ENCODE measurements at regions not wholly inside any gene's neighbourhood (a gene's known extent, or its start where the extent isn't known, plus 50 kb on each side); places are given as distances from the start of the nearest gene placed in this dataset.
"Not testable (repeated sequence)": the region's sequence is repeated elsewhere in the genome, so short reads cannot be mapped to it uniquely, and the experiment has no call there.

GRCh38 chr2:187023996-187024395, 175.0 kb upstream of the ZSWIM2 start:
- not testable (repeated sequence) for TF ChIP-seq POLR2AphosphoS5 (IDR thresholded peaks at IDR 0.05; ENCODE audit: borderline replicate concordance, low read depth, low read length); EZH2 (IDR thresholded peaks at IDR 0.05); FOXP2 (optimal IDR thresholded peaks at IDR 0.05; ENCODE audit: control extremely low read depth, extremely low read length, insufficient read depth)

Measured in SK-N-MC (cell line).